SK-N-SH (cell line): ENCODE measurements at regions not wholly inside any gene's neighbourhood (a gene's known extent, or its start where the extent isn't known, plus 50 kb on each side); places are given as distances from the start of the nearest gene placed in this dataset.

Experiments used
- CTCF ChIP-seq: fragments of 200-600 bp; sonication (generic); IDR thresholded peaks from 2 replicates; pipeline ENCODE4 v1.6.1; 2017; ENCODE audit warnings: antibody characterized with exemption, mild to moderate bottlenecking, moderate library complexity
- EP300 ChIP-seq, 2 experiments: IDR thresholded peaks; 2 replicates each; pipeline versions ENCODE4 v1.4.0 to v1.6.1; 2012; ENCODE audit warnings: borderline replicate concordance in 1 of 2, low read depth in 1 of 2, low read length in 1 of 2
- EZH2phosphoT487 ChIP-seq: fragments of 200-600 bp; sonication (generic); IDR thresholded peaks from 2 replicates; pipeline ENCODE4 v1.6.1; 2017; ENCODE audit warnings: low read depth, mixed run types, mild to moderate bottlenecking, antibody characterized with exemption, moderate library complexity, borderline replicate concordance
- FOXJ3 ChIP-seq: sonication (generic); formaldehyde crosslinking; IDR thresholded peaks from 2 replicates; pipeline ENCODE4 v1.5.1; 2020; ENCODE audit warnings: mild to moderate bottlenecking, missing genetic modification reagents
- MAX ChIP-seq: IDR thresholded peaks from 2 replicates; pipeline ENCODE4 v1.4.0; 2012; ENCODE audit warnings: low read depth
- MXI1 ChIP-seq: IDR thresholded peaks from 2 replicates; pipeline ENCODE4 v1.6.1; 2012; ENCODE audit warnings: mild to moderate bottlenecking, low read depth, low read length, improper control_type of control experiment
- SMC3 ChIP-seq: IDR thresholded peaks from 2 replicates; pipeline ENCODE4 v1.6.1; 2012; ENCODE audit warnings: low read depth, low read length, improper control_type of control experiment
- TEAD4 ChIP-seq: IDR thresholded peaks from 2 replicates; pipeline ENCODE4 v1.4.0; 2012; ENCODE audit warnings: mild to moderate bottlenecking, borderline replicate concordance; ENCODE audit not compliant: insufficient read depth
- USF2 ChIP-seq: fragments of 150-350 bp; IDR thresholded peaks from 2 replicates; pipeline ENCODE4 v1.6.1; 2017; ENCODE audit warnings: antibody characterized with exemption, low read length, low read depth, borderline replicate concordance
- ZBTB33 ChIP-seq: IDR thresholded peaks from 2 replicates; pipeline ENCODE4 v1.4.0; 2012; ENCODE audit warnings: low read depth, borderline replicate concordance

- TF ChIP-seq CTCF = no peak
- TF ChIP-seq EP300 (IDR thresholded peaks at IDR 0.05; ENCODE audit: borderline replicate concordance in 1 of 2, low read depth in 1 of 2, low read length in 1 of 2) = no peak
- TF ChIP-seq FOXJ3 (CRISPR knock-in tag) = no peak
- TF ChIP-seq MAX = no peak
- TF ChIP-seq TEAD4 = no peak
- TF ChIP-seq ZBTB33 = no peak
- no peak for TF ChIP-seq MXI1
- TF ChIP-seq USF2 = no peak
- TF ChIP-seq EZH2phosphoT487 = no peak
- TF ChIP-seq SMC3 = no peak
These were observed 150.8 kb downstream of the SHANK2 start for GRCh38 chr11:71101606-71102005.
